ENCODE measurements at regions not wholly inside any gene's neighbourhood (a gene's known extent, or its start where the extent isn't known, plus 50 kb on each side); places are given as distances from the start of the nearest gene placed in this dataset.

- TF ChIP-seq CTCF (IDR thresholded peaks at IDR 0.05) (no peak), POLR2A (IDR thresholded peaks at IDR 0.05) (no peak), POLR2AphosphoS5 (IDR thresholded peaks at IDR 0.05) (no peak)
Measured at GRCh38 chrX:14427614-14428013, 101.7 kb upstream of the GLRA2 start.
